ENCODE measurements at regions not wholly inside any gene's neighbourhood (a gene's known extent, or its start where the extent isn't known, plus 50 kb on each side); places are given as distances from the start of the nearest gene placed in this dataset.

- no peaks in the 10 kb centered on the region for H3K27me3 ChIP-seq (replicated peaks in 1 of 4; ENCODE audit: control insufficient read depth in 3 of 4, extremely low read depth in 1 of 4, insufficient read depth in 3 of 4, low read length in 3 of 4)
- no peak overlapping the region for H3K14ac ChIP-seq (ENCODE audit: insufficient read length)
- no peaks in the 10 kb centered on the region for H3K79me2 ChIP-seq (ENCODE audit: control insufficient read depth in 1 of 2, insufficient read depth in 2 of 2, low read length in 2 of 2)
- ChIA-PET CTCF (ENCODE audit: partially characterized antibody) (interaction anchor here (0.7 to 1.8 kb wide), 6 partner anchors 26 to 137 kb away, joined by 3 to 4 read pairs (median 3); no protein-coding TSS in a partner anchor), POLR2A (ENCODE audit: partially characterized antibody) (interaction anchor here (2.3 kb wide), 1 partner anchor 11 kb away, joined by 7 read pairs; no protein-coding TSS in a partner anchor)
- no peak overlapping the region for H2BK15ac ChIP-seq (ENCODE audit: low read length)
- DNase-seq (ENCODE audit: low read depth in 1 of 2, low spot score in 2 of 2): no peak
- H3K36me3 ChIP-seq (ENCODE audit: control insufficient read depth in 2 of 4, insufficient read depth in 4 of 4, low read length in 3 of 4): no peaks in the 10 kb centered on the region
- no peak overlapping the region for H4K8ac ChIP-seq (ENCODE audit: extremely low read depth, insufficient read depth, low read length)
- no peak overlapping the region for H2AK5ac ChIP-seq (ENCODE audit: low read depth, low read length)
- H3K27ac ChIP-seq (ENCODE audit: low read depth, low read length): no peak overlapping the region
- H3K23me2 ChIP-seq (ENCODE audit: low read depth, low read length): no peaks in the 10 kb centered on the region
- H3K56ac ChIP-seq (replicated peaks; ENCODE audit: insufficient read length, low read depth, low read length): no peak overlapping the region
- no peak overlapping the region for H2BK20ac ChIP-seq (ENCODE audit: low read length)
- H2BK120ac ChIP-seq (replicated peaks; ENCODE audit: low read depth, low read length): no peak overlapping the region
- H3K79me1 ChIP-seq (ENCODE audit: low read depth, low read length): no peaks in the 10 kb centered on the region
- H3K18ac ChIP-seq (ENCODE audit: extremely low read depth, low read length): no peak overlapping the region
- no peak overlapping the region for H3K9ac ChIP-seq (replicated peaks in 1 of 4; ENCODE audit: extremely low read depth in 1 of 4, low read depth in 3 of 4, low read length in 3 of 4)
- H3K4me2 ChIP-seq (ENCODE audit: insufficient read depth in 1 of 2, low read depth in 2 of 2, low read length in 2 of 2): no peak overlapping the region
- H2BK12ac ChIP-seq (ENCODE audit: low read depth, low read length): no peak overlapping the region
- no peak overlapping the region for H4K5ac ChIP-seq (ENCODE audit: insufficient read length, low read depth, low read length)
- no peaks in the 10 kb centered on the region for H4K20me1 ChIP-seq (replicated peaks in 1 of 2; ENCODE audit: control insufficient read depth in 1 of 2, insufficient read depth in 2 of 2, low read length in 2 of 2)
- no peaks in the 10 kb centered on the region for H3K9me3 ChIP-seq (ENCODE audit: insufficient read depth in 2 of 2, low read depth in 1 of 2, low read length in 1 of 2)
- no peak for FAIRE-seq
- 92% methylated on average over 3 of the region's 3 CpGs; no CpG with 5 or more reads in 1 of the 2 experiments for WGBS, 2 experiments (ENCODE audit: extremely low coverage in 1 of 2, insufficient coverage in 1 of 2, insufficient read length in 1 of 2, insufficient replicate concordance in 2 of 2, low coverage in 1 of 2, low lambda C conversion rate in 2 of 2, missing lambda C conversion rate in 1 of 2)
- no peak overlapping the region for H2BK5ac ChIP-seq (ENCODE audit: low read depth, low read length)
- no peak overlapping the region for H2AFZ ChIP-seq (ENCODE audit: low read length)
- H3K23ac ChIP-seq (ENCODE audit: insufficient read length): no peak overlapping the region
- H3K4me1 ChIP-seq (replicated peaks in 1 of 4; ENCODE audit: control insufficient read depth in 3 of 4, insufficient read depth in 4 of 4, low read length in 3 of 4): peaks cover 0 to 11% (median 9%) of the 10 kb centered on the region in 4 experiments; a peak in 4 of 7 replicates
- H3K4ac ChIP-seq (replicated peaks; ENCODE audit: insufficient read length, low read depth, low read length): no peak overlapping the region
- H4K91ac ChIP-seq (replicated peaks; ENCODE audit: insufficient read length, low read length): no peak overlapping the region
- no peak overlapping the region for H3K4me3 ChIP-seq (ENCODE audit: extremely low read depth in 1 of 4, insufficient read depth in 2 of 4, low read depth in 3 of 4, low read length in 4 of 4)
- no peak for TF ChIP-seq BCL11A (IDR thresholded peaks at IDR 0.05; ENCODE audit: low read depth in 2 of 2, low read length in 2 of 2)
- TF ChIP-seq TAF7 (optimal IDR thresholded peaks at IDR 0.05; ENCODE audit: borderline replicate concordance, low read depth, low read length): no peak
- TF ChIP-seq CTCF (IDR thresholded peaks at IDR 0.05; ENCODE audit: control extremely low read depth in 1 of 3, insufficient read depth in 1 of 3, low read depth in 1 of 3, low read length in 3 of 3): no peak
- TF ChIP-seq HDAC6 (IDR thresholded peaks at IDR 0.05; ENCODE audit: low read depth, low read length): no peak
- no peak for TF ChIP-seq CBX5 (IDR thresholded peaks at IDR 0.05; ENCODE audit: low read depth, low read length)
- TF ChIP-seq RBBP5 (IDR thresholded peaks at IDR 0.05; ENCODE audit: borderline replicate concordance, low read depth, low read length): no peak
- TF ChIP-seq EP300 (IDR thresholded peaks at IDR 0.05; ENCODE audit: borderline replicate concordance in 1 of 2, low read depth in 2 of 2, low read length in 2 of 2): no peak
- no peak for TF ChIP-seq KDM5A (IDR thresholded peaks at IDR 0.05; ENCODE audit: low read length)
- TF ChIP-seq HDAC2 (IDR thresholded peaks at IDR 0.05; ENCODE audit: borderline replicate concordance in 1 of 2, low read depth in 2 of 2, low read length in 2 of 2): no peak
- TF ChIP-seq GTF2F1 (IDR thresholded peaks at IDR 0.05; ENCODE audit: borderline replicate concordance, low read depth, low read length): no peak
Observed at GRCh38 chr3:150104564-150104963, 133.9 kb upstream of the PFN2 start.
